OCI-LY1 (cell line): ENCODE measurements at regions not wholly inside any gene's neighbourhood (a gene's known extent, or its start where the extent isn't known, plus 50 kb on each side); places are given as distances from the start of the nearest gene placed in this dataset.

Experiments used
- H2AFZ ChIP-seq: fragments of 200-600 bp; sonication (generic), shearing (Covaris generic); 2 replicates; pipeline ENCODE4 v1.6.0; 2014; ENCODE audit warnings: antibody characterized with exemption, mild to moderate bottlenecking, low read length
- H3F3A ChIP-seq: fragments of 200-600 bp; sonication (generic), shearing (Covaris generic); 2 replicates; pipeline ENCODE4 v1.6.0; 2014; ENCODE audit warnings: mild to moderate bottlenecking, antibody characterized with exemption, low read length, moderate library complexity; ENCODE audit not compliant: insufficient read depth
- H3K27ac ChIP-seq: fragments of 200-600 bp; sonication (generic); 2 replicates; pipeline ENCODE4 v1.5.1; 2014; ENCODE audit warnings: low read length, mixed run types, mild to moderate bottlenecking, low read depth; ENCODE audit not compliant: poor library complexity, severe bottlenecking
- H3K27me3 ChIP-seq: fragments of 200-600 bp; sonication (generic); 2 replicates; pipeline ENCODE4 v1.6.0; 2014; ENCODE audit warnings: antibody characterized with exemption, mild to moderate bottlenecking, low read length, moderate library complexity; ENCODE audit not compliant: insufficient read depth
- H3K36me3 ChIP-seq: fragments of 200-600 bp; sonication (generic); 2 replicates; pipeline ENCODE4 v1.6.1; 2014; ENCODE audit warnings: mild to moderate bottlenecking, antibody characterized with exemption, low read length, moderate library complexity, mixed read lengths; ENCODE audit not compliant: insufficient read depth
- H3K4me1 ChIP-seq: fragments of 200-600 bp; sonication (generic); 2 replicates; pipeline ENCODE4 v1.5.1; 2014; ENCODE audit warnings: mild to moderate bottlenecking, low read length, moderate library complexity; ENCODE audit not compliant: insufficient read depth, severe bottlenecking
- H3K4me2 ChIP-seq: fragments of 200-600 bp; sonication (generic), shearing (Covaris generic); 2 replicates; pipeline ENCODE4 v1.6.1; 2014; ENCODE audit warnings: low read length
- H3K4me3 ChIP-seq: fragments of 200-600 bp; sonication (generic); 2 replicates; pipeline ENCODE4 v1.5.1; 2014; ENCODE audit warnings: low read length, low read depth, mild to moderate bottlenecking, mixed read lengths; ENCODE audit not compliant: poor library complexity, severe bottlenecking
- H3K79me2 ChIP-seq: fragments of 200-600 bp; shearing (Covaris generic); 2 replicates; pipeline ENCODE4 v1.6.1; 2016; ENCODE audit warnings: mixed run types, low read length, mixed read lengths; ENCODE audit not compliant: insufficient read depth
- H3K9ac ChIP-seq: fragments of 200-600 bp; sonication (generic), shearing (Covaris generic); 2 replicates; pipeline ENCODE4 v1.6.1; 2014; ENCODE audit warnings: mild to moderate bottlenecking, low read length, mixed read lengths
- H3K9me2 ChIP-seq: fragments of 200-600 bp; sonication (generic), shearing (Covaris generic); 2 replicates; pipeline ENCODE4 v1.6.1; 2014; ENCODE audit warnings: low read depth, mild to moderate bottlenecking, low read length, mixed read lengths
- H3K9me3 ChIP-seq: fragments of 200-600 bp; shearing (Covaris generic); 2 replicates; pipeline ENCODE4 v1.6.1; 2014; ENCODE audit warnings: low read length, mixed read lengths
- H4K20me1 ChIP-seq: fragments of 200-600 bp; sonication (generic), shearing (Covaris generic); 2 replicates; pipeline ENCODE4 v1.6.0; 2016; ENCODE audit warnings: mild to moderate bottlenecking, low read length; ENCODE audit not compliant: insufficient read depth
- EZH2 ChIP-seq: fragments of 200-600 bp; sonication (generic), shearing (Covaris generic); IDR thresholded peaks from 2 replicates; pipeline ENCODE4 v1.8.0; 2017; ENCODE audit warnings: borderline replicate concordance, mixed run types, mild to moderate bottlenecking, antibody characterized with exemption, low read length, moderate library complexity, mixed read lengths
- TF ChIP-seq, protein P1 (sequence below): fragments of 200-600 bp; sonication (generic), shearing (Covaris generic); IDR thresholded peaks from 2 replicates; pipeline ENCODE4 v1.5.1; 2017; ENCODE audit warnings: mild to moderate bottlenecking, antibody characterized with exemption, low read length, moderate library complexity, mixed read lengths

GRCh38 chr9:80926611-80927010 lies 762.7 kb downstream of the TLE1 start:
- Histone ChIP-seq H4K20me1 (no peaks in the 10 kb centered on the region), H3K36me3 (no peaks in the 10 kb centered on the region), H3K9ac (no peak overlapping the region), H2AFZ (no peak overlapping the region), H3K4me1 (no peaks in the 10 kb centered on the region), H3F3A (no peaks in the 10 kb centered on the region), H3K9me3 (no peaks in the 10 kb centered on the region), H3K27me3 (no peaks in the 10 kb centered on the region), H3K79me2 (no peaks in the 10 kb centered on the region), H3K4me2 (no peak overlapping the region), H3K27ac (no peak overlapping the region), H3K9me2 (no peaks in the 10 kb centered on the region), H3K4me3 (no peak overlapping the region)
- TF ChIP-seq EZH2 = no peak
- TF ChIP-seq, protein P1, sequence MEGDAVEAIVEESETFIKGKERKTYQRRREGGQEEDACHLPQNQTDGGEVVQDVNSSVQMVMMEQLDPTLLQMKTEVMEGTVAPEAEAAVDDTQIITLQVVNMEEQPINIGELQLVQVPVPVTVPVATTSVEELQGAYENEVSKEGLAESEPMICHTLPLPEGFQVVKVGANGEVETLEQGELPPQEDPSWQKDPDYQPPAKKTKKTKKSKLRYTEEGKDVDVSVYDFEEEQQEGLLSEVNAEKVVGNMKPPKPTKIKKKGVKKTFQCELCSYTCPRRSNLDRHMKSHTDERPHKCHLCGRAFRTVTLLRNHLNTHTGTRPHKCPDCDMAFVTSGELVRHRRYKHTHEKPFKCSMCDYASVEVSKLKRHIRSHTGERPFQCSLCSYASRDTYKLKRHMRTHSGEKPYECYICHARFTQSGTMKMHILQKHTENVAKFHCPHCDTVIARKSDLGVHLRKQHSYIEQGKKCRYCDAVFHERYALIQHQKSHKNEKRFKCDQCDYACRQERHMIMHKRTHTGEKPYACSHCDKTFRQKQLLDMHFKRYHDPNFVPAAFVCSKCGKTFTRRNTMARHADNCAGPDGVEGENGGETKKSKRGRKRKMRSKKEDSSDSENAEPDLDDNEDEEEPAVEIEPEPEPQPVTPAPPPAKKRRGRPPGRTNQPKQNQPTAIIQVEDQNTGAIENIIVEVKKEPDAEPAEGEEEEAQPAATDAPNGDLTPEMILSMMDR = no peak

- H2AFZ ChIP-seq = no peak overlapping the region
- no peaks in the 10 kb centered on the region for H3K9me3 ChIP-seq
- H3K4me2 ChIP-seq = no peak overlapping the region
- H3K4me1 ChIP-seq = no peaks in the 10 kb centered on the region
- no peak overlapping the region for H3K27ac ChIP-seq
- H4K20me1 ChIP-seq = no peaks in the 10 kb centered on the region
- no peak overlapping the region for H3K4me3 ChIP-seq
- no peak overlapping the region for H3K9ac ChIP-seq
- H3F3A ChIP-seq = no peaks in the 10 kb centered on the region
- H3K79me2 ChIP-seq = no peaks in the 10 kb centered on the region
- H3K36me3 ChIP-seq = no peaks in the 10 kb centered on the region
- H3K9me2 ChIP-seq = no peaks in the 10 kb centered on the region
- TF ChIP-seq, protein P1 = no peak
- TF ChIP-seq EZH2 = no peak
- no peaks in the 10 kb centered on the region for H3K27me3 ChIP-seq
Observed at GRCh38 chr9:80922544-80922943, 766.8 kb downstream of the TLE1 start.

DNA sequence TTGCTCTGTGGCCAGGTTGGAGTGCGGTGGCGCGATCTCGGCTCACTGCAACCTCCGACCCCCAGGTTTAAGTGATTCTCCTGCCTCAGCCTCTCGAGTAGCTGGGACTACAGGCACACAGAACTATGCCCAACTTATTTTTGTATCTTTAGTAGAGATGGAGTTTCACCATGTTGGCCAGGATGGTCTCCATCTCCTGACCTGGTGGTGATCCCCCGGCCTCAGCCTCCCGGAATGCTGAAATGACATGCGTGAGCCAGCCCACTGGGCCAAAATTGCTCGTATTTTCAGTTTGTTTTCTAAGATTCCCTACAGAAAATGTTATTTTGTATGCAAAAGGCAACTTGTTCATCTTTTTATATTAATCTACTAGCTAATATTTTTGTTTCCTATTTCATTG lies 782.6 kb downstream of the TLE1 start:
- Histone ChIP-seq H3K4me1 (no peaks in the 10 kb centered on the region), H3K4me2 (no peak overlapping the region), H2AFZ (no peak overlapping the region), H3K27me3 (no peaks in the 10 kb centered on the region), H3K4me3 (no peak overlapping the region), H3K9ac (no peak overlapping the region), H3K9me3 (no peaks in the 10 kb centered on the region), H3K27ac (no peak overlapping the region), H4K20me1 (no peaks in the 10 kb centered on the region), H3K36me3 (no peaks in the 10 kb centered on the region), H3F3A (no peaks in the 10 kb centered on the region), H3K9me2 (no peaks in the 10 kb centered on the region), H3K79me2 (no peaks in the 10 kb centered on the region)
- TF ChIP-seq, protein P1 = no peak
- no peak for TF ChIP-seq EZH2
